Neural progenitor cell (in vitro differentiated cells): ENCODE measurements at regions not wholly inside any gene's neighbourhood (a gene's known extent, or its start where the extent isn't known, plus 50 kb on each side); places are given as distances from the start of the nearest gene placed in this dataset.

ENCODE experiments used
- EZH2 ChIP-seq: fragments of 200-600 bp; sonication (generic); IDR thresholded peaks from 2 replicates; pipeline ENCODE4 v1.6.1; 2017; ENCODE audit warnings: antibody characterized with exemption, mild to moderate bottlenecking, moderate library complexity
- EZH2phosphoT487 ChIP-seq: fragments of 200-600 bp; sonication (generic); IDR thresholded peaks from 2 replicates; pipeline ENCODE4 v1.6.1; 2017; ENCODE audit warnings: antibody characterized with exemption
- TF ChIP-seq, protein P1 (sequence below): fragments of 200-600 bp; sonication (generic); IDR thresholded peaks from 2 replicates; pipeline ENCODE4 v1.5.1; 2017; ENCODE audit warnings: antibody characterized with exemption, mild to moderate bottlenecking

DNA sequence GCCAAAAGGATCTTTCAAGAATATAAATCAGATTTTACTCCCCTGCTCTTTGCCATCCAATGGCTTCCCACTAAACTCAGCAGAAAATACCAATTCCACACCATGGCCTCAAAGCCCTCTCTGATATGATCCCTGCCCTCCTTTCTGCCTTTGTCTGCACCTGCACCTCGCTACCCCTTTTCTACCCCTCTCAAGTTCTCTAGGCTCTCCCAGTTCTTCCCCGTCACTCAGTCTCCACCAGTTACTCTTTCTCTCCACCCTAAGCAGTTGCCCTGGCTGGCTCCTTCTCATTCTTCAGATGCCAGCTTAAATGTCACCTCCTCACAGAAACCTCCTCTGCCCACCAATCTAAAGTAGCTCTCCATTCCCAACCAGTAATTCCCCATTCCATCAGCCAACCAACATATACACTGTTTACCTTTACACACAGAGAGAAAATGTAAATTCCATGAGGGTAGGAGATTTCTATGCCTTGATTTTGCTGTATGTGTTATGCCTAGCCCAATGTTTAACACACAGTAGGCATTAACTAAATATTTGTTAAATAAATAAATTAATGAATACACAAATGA is 93.6 kb upstream of the LPP start:
- TF ChIP-seq, protein P1, sequence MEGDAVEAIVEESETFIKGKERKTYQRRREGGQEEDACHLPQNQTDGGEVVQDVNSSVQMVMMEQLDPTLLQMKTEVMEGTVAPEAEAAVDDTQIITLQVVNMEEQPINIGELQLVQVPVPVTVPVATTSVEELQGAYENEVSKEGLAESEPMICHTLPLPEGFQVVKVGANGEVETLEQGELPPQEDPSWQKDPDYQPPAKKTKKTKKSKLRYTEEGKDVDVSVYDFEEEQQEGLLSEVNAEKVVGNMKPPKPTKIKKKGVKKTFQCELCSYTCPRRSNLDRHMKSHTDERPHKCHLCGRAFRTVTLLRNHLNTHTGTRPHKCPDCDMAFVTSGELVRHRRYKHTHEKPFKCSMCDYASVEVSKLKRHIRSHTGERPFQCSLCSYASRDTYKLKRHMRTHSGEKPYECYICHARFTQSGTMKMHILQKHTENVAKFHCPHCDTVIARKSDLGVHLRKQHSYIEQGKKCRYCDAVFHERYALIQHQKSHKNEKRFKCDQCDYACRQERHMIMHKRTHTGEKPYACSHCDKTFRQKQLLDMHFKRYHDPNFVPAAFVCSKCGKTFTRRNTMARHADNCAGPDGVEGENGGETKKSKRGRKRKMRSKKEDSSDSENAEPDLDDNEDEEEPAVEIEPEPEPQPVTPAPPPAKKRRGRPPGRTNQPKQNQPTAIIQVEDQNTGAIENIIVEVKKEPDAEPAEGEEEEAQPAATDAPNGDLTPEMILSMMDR: no peak
- TF ChIP-seq EZH2 (no peak), EZH2phosphoT487 (no peak)
